ENCODE measurements at regions not wholly inside any gene's neighbourhood (a gene's known extent, or its start where the extent isn't known, plus 50 kb on each side); places are given as distances from the start of the nearest gene placed in this dataset.
A peak's percentile ranks its signal among the peaks of the same experiment; 100 is the strongest.
"Not testable (repeated sequence)": the region's sequence is repeated elsewhere in the genome, so short reads cannot be mapped to it uniquely, and the experiment has no call there.

DNA sequence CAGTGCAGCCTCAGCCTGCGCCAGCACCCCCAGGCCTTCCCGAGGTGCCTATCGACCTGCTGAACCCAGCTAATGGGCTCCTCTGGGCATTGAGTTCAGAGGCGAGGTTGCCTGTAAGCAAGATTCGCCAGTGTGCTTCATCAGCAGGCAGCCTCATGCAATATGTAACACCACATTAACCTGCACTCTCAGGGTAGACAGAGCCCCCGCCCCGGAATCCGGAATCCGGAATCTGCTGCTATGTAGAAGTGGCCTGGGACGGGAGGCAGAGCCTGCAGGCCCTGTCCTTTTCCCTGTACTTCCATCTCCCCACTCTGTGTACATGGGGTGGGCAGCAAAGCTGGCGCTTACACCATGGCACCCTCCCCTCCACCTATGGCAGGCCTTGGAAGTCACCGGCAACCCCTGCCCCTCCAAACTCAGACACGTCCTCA, 83.9 kb upstream of the RET start:
- TF ChIP-seq, protein P1, sequence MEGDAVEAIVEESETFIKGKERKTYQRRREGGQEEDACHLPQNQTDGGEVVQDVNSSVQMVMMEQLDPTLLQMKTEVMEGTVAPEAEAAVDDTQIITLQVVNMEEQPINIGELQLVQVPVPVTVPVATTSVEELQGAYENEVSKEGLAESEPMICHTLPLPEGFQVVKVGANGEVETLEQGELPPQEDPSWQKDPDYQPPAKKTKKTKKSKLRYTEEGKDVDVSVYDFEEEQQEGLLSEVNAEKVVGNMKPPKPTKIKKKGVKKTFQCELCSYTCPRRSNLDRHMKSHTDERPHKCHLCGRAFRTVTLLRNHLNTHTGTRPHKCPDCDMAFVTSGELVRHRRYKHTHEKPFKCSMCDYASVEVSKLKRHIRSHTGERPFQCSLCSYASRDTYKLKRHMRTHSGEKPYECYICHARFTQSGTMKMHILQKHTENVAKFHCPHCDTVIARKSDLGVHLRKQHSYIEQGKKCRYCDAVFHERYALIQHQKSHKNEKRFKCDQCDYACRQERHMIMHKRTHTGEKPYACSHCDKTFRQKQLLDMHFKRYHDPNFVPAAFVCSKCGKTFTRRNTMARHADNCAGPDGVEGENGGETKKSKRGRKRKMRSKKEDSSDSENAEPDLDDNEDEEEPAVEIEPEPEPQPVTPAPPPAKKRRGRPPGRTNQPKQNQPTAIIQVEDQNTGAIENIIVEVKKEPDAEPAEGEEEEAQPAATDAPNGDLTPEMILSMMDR (IDR thresholded peaks at IDR 0.05) = no peak
- Histone ChIP-seq H3K27me3 (no peaks in the 10 kb centered on the region), H3K4me3 (no peak overlapping the region), H3K4me1 (no peaks in the 10 kb centered on the region), H3K27ac (no peak overlapping the region), H3K9me3 (no peaks in the 10 kb centered on the region), H3K36me3 (no peaks in the 10 kb centered on the region)
- no peak for DNase-seq (ENCODE audit: low spot score)

DNA sequence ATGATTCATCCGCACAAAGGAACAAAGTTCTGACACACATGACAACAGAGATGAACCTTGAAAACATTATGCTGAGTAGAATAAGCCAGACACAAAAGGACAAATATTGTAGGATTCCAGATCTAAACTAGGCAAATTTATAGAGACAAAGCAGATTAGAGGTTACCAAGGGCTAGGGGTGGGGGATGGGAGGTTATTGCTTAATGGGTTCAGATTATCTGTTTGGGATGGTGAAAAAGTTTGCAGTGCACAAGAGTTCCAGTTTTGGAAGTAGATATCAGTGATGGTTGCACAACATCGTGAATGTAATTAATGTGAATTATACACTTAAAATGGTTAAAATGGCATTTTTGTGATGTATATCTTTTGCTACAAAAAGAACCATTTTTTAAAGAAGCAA, 82.0 kb upstream of the RET start:
- not testable (repeated sequence) for DNase-seq (ENCODE audit: low spot score); H3K27me3 ChIP-seq; H3K9me3 ChIP-seq; H3K4me1 ChIP-seq; H3K27ac ChIP-seq; H3K4me3 ChIP-seq; H3K36me3 ChIP-seq

DNA sequence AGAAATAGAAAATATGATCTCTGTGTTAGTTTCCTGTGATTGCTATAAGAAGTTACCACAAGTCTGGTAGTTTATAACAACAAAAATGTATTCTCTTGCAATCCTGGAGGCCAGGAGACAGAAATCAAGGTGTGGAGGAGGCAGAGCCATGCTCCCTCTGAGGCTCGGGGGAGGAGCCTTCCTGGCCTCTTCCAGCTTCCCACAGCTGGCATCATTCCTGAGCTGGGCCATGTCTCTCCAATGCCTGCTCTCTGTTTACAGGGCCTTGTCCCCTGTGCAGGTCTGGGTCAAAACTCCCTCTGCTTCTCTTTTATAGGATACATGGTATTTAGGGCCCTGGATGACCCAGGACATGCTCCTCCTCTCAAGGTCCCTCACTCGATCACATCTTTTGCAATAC, 81.3 kb upstream of the RET start:
- Histone ChIP-seq H3K27ac (no peak overlapping the region), H3K4me3 (no peak overlapping the region), H3K36me3 (no peaks in the 10 kb centered on the region), H3K27me3 (no peaks in the 10 kb centered on the region), H3K4me1 (no peaks in the 10 kb centered on the region), H3K9me3 (no peaks in the 10 kb centered on the region)
- no peak for DNase-seq (ENCODE audit: low spot score)
- TF ChIP-seq, protein P1 (IDR thresholded peaks at IDR 0.05) = no peak

DNA sequence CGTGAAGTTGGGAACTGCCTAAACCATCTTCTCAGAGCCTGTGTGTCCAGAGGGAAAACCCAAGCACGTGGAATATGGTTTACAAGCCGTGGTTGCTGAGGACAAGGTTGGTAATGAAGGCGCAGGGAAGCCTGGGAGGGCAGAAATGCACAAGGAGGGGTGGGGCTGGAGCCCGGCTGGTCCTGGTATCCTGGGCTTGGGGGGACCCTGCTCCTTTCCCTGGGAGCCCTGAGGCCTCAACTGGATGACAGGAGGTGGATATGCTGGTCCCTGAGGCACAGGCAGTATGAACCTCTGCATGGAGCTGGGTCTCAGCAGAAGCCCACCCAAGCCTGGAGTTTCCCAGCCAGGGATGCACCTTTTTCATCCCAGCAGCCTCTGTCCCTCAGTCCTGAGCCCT, 80.3 kb upstream of the RET start:
- Histone ChIP-seq H3K4me1 (no peaks in the 10 kb centered on the region), H3K27ac (no peak overlapping the region), H3K36me3 (no peaks in the 10 kb centered on the region), H3K4me3 (no peak overlapping the region), H3K27me3 (no peaks in the 10 kb centered on the region), H3K9me3 (no peaks in the 10 kb centered on the region)
- TF ChIP-seq, protein P1 (IDR thresholded peaks at IDR 0.05) = no peak
- peak; percentile 53 for DNase-seq (ENCODE audit: low spot score)

DNA sequence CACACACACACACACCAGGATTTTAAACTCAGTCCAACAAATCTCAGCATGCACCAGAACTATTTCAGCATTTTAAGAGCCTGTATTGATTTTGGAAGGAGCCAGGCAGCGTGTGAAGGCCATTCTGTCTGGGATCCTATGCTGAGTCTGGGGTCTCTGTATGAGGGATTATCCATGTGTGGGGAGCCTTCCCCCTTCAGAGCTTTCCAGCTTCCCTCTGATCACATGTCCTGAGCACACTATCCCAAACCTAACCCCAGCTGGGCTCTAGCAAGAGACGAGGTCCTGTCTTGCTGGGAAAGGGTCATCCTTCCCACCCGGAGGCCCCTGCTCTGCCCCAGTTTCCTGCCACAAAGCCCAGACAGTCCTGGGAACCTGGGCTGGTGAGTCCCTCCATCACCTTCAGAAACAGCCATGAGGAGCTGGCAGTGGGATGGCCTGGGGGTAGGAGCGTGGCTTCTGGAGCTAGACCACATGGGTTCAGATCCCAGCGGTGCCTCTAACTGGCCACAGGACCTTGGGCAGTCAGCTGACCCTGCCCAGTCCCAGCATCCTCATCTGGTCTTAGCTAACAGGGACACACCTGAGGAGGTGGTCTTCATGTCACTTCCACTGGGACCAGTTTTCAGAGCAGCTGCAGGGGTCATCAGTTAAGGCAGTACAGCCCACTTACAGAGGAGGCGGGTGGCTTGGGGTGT, 79.6 kb upstream of the RET start:
- Histone ChIP-seq H3K4me1 (no peaks in the 10 kb centered on the region), H3K27ac (no peak overlapping the region), H3K9me3 (no peaks in the 10 kb centered on the region), H3K36me3 (no peaks in the 10 kb centered on the region), H3K27me3 (no peaks in the 10 kb centered on the region), H3K4me3 (no peak overlapping the region)
- TF ChIP-seq, protein P1 (IDR thresholded peaks at IDR 0.05) = no peak
- no peak for DNase-seq (ENCODE audit: low spot score)

DNA sequence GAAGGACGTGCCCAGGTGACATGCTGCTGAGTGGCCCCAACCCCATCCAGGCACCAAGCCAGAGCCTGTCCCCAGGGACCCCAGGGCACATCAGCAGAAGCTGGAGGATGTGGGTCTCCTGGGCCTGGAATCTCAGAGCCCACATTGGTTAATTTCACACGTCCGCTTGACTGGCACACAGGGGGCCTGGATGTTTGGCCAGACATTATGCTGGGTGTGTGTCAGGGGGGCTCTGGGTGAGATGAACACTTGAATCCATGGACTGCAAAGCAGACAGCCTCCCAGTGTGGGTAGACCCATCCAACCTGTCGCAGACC, 79.1 kb upstream of the RET start:
- H3K27ac ChIP-seq = no peak overlapping the region
- H3K4me3 ChIP-seq = no peak overlapping the region
- DNase-seq (ENCODE audit: low spot score) = no peak
- no peaks in the 10 kb centered on the region for H3K36me3 ChIP-seq
- no peaks in the 10 kb centered on the region for H3K9me3 ChIP-seq
- H3K27me3 ChIP-seq = no peaks in the 10 kb centered on the region
- H3K4me1 ChIP-seq = no peaks in the 10 kb centered on the region
- TF ChIP-seq, protein P1 (IDR thresholded peaks at IDR 0.05) = no peak

Data from right atrium auricular region (tissue), 2 donors.